ENCODE measurements at regions not wholly inside any gene's neighbourhood (a gene's known extent, or its start where the extent isn't known, plus 50 kb on each side); places are given as distances from the start of the nearest gene placed in this dataset.

GRCh38 chr14:53350429-53350828 is 197.3 kb upstream of the DDHD1 start:
- TF ChIP-seq EZH2 (IDR thresholded peaks at IDR 0.05; ENCODE audit: borderline replicate concordance, low read depth, low read length, severe bottlenecking), result no peak
- no peak for TF ChIP-seq CTCF (IDR thresholded peaks at IDR 0.05; ENCODE audit: borderline replicate concordance, extremely low read depth, low read length, poor library complexity, severe bottlenecking)
- peaks cover 17% of the 10 kb centered on the region for H3K4me1 ChIP-seq (ENCODE audit: insufficient read depth, low read length)
- no peaks in the 10 kb centered on the region for H3K9me3 ChIP-seq (ENCODE audit: insufficient read depth, low read length, severe bottlenecking)
- H3K4me2 ChIP-seq (ENCODE audit: insufficient read depth, low read length), result no peak overlapping the region
- no peak for DNase-seq
- H3K27me3 ChIP-seq (ENCODE audit: insufficient read depth, low read length, poor library complexity), result no peaks in the 10 kb centered on the region
- peaks cover 27% of the 10 kb centered on the region; the same call in 1 of the 2 replicates for H3K36me3 ChIP-seq (ENCODE audit: insufficient read depth, low read length)
- peaks cover 2% of the 10 kb centered on the region; the same call in 1 of the 2 replicates for H4K20me1 ChIP-seq (ENCODE audit: insufficient read depth, low read length)
- no peak for ATAC-seq (ENCODE audit: insufficient read depth, low read depth)
- H3K27ac ChIP-seq (ENCODE audit: low read length), result no peak overlapping the region
- H3K4me3 ChIP-seq (ENCODE audit: low read depth in 1 of 2, low read length in 2 of 2), result no peak overlapping the region
- H3K79me2 ChIP-seq (ENCODE audit: insufficient read depth, low read length), result peaks cover 9% of the 10 kb centered on the region; the same call in 1 of the 2 replicates
- no peak overlapping the region for H3K9ac ChIP-seq (ENCODE audit: low read depth, low read length)
- H2AFZ ChIP-seq (ENCODE audit: low read depth, low read length), result no peak overlapping the region

- Histone ChIP-seq H3K4me1 (ENCODE audit: insufficient read depth, low read length) (no peaks in the 10 kb centered on the region), H3K9me3 (ENCODE audit: insufficient read depth, low read length, severe bottlenecking) (no peaks in the 10 kb centered on the region)
- TF ChIP-seq EZH2 (IDR thresholded peaks at IDR 0.05; ENCODE audit: borderline replicate concordance, low read depth, low read length, severe bottlenecking) (no peak), CTCF (IDR thresholded peaks at IDR 0.05; ENCODE audit: borderline replicate concordance, extremely low read depth, low read length, poor library complexity, severe bottlenecking) (no peak)
Observed at GRCh38 chr14:53346988-53347387, 193.9 kb upstream of the DDHD1 start.

GRCh38 chr14:53341324-53341723 is 188.2 kb upstream of the DDHD1 start:
- no peak overlapping the region for H3K4me3 ChIP-seq (ENCODE audit: low read depth in 1 of 2, low read length in 2 of 2)
- H3K9ac ChIP-seq (ENCODE audit: low read depth, low read length), result no peak overlapping the region
- ATAC-seq (ENCODE audit: insufficient read depth, low read depth) (no peak), DNase-seq (no peak)
- peaks cover 27% of the 10 kb centered on the region for H3K79me2 ChIP-seq (ENCODE audit: insufficient read depth, low read length)
- no peak for TF ChIP-seq CTCF (IDR thresholded peaks at IDR 0.05; ENCODE audit: borderline replicate concordance, extremely low read depth, low read length, poor library complexity, severe bottlenecking)
- no peak for TF ChIP-seq EZH2 (IDR thresholded peaks at IDR 0.05; ENCODE audit: borderline replicate concordance, low read depth, low read length, severe bottlenecking)
- H3K27me3 ChIP-seq (ENCODE audit: insufficient read depth, low read length, poor library complexity), result no peaks in the 10 kb centered on the region
- H3K4me1 ChIP-seq (ENCODE audit: insufficient read depth, low read length), result no peaks in the 10 kb centered on the region
- H2AFZ ChIP-seq (ENCODE audit: low read depth, low read length), result no peak overlapping the region
- peaks cover 2% of the 10 kb centered on the region; the same call in 1 of the 2 replicates for H4K20me1 ChIP-seq (ENCODE audit: insufficient read depth, low read length)
- no peak overlapping the region for H3K4me2 ChIP-seq (ENCODE audit: insufficient read depth, low read length)
- H3K27ac ChIP-seq (ENCODE audit: low read length), result no peak overlapping the region
- H3K9me3 ChIP-seq (ENCODE audit: insufficient read depth, low read length, severe bottlenecking), result no peaks in the 10 kb centered on the region
- H3K36me3 ChIP-seq (ENCODE audit: insufficient read depth, low read length), result no peaks in the 10 kb centered on the region; the same call in 1 of the 2 replicates

More at GRCh38 chr14:53346988-53347387, 193.9 kb upstream of the DDHD1 start:
- no peak for ATAC-seq (ENCODE audit: insufficient read depth, low read depth)
- DNase-seq, result no peak
- Histone ChIP-seq H4K20me1 (ENCODE audit: insufficient read depth, low read length) (peaks cover 4% of the 10 kb centered on the region), H3K79me2 (ENCODE audit: insufficient read depth, low read length) (peaks cover 15% of the 10 kb centered on the region; the same call in 1 of the 2 replicates), H3K9ac (ENCODE audit: low read depth, low read length) (no peak overlapping the region), H3K4me2 (ENCODE audit: insufficient read depth, low read length) (no peak overlapping the region), H2AFZ (ENCODE audit: low read depth, low read length) (no peak overlapping the region), H3K36me3 (ENCODE audit: insufficient read depth, low read length) (peaks cover 21% of the 10 kb centered on the region; the same call in 1 of the 2 replicates), H3K4me3 (ENCODE audit: low read depth in 1 of 2, low read length in 2 of 2) (no peak overlapping the region), H3K27me3 (ENCODE audit: insufficient read depth, low read length, poor library complexity) (no peaks in the 10 kb centered on the region), H3K27ac (ENCODE audit: low read length) (no peak overlapping the region)

Measured in DND-41 (cell line).